Fibroblast of villous mesenchyme (primary cell): ENCODE measurements at regions not wholly inside any gene's neighbourhood (a gene's known extent, or its start where the extent isn't known, plus 50 kb on each side); places are given as distances from the start of the nearest gene placed in this dataset.

Source experiments
- DNase-seq: peaks from one replicate; pipeline ENCODE4 v3.0.0-alpha.2; 2010; ENCODE audit warnings: low read depth
- H3K4me3 ChIP-seq: 2 replicates; pipeline ENCODE4 v1.5.1; 2011; ENCODE audit warnings: low read depth, mild to moderate bottlenecking, low read length
- CTCF ChIP-seq: IDR thresholded peaks from 2 replicates; pipeline ENCODE4 v1.5.1; 2012; ENCODE audit warnings: low read depth, mild to moderate bottlenecking, low read length; ENCODE audit not compliant: insufficient read depth

- no peak for DNase-seq
- H3K4me3 ChIP-seq, result no peak overlapping the region
These were observed 190.4 kb upstream of the FAR2 start for GRCh38 chr12:28958553-28959195.

DNA sequence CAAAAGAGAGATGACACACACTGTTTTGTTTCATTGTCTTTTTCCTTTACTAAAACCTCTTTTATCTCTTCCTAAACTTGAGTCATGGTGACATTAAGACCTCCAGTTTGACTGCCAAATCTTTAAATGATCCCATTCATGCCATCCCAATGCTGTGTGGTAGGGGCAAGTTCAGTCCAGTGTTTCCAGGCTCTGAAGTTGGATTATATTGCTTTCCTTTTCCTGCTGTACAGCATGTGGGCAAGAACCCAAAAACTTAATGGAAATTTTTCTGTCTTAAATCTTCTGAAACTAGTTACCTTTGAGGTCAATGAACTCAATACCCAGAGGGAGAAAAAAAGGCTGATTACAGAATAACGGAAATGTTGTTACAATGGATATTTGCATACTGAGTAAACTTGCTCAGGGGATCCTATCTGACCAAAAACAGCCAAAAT lies 187.1 kb upstream of the FAR2 start:
- no peak for TF ChIP-seq CTCF

More at GRCh38 chr12:28958553-28959195, 190.4 kb upstream of the FAR2 start:
- no peak for TF ChIP-seq CTCF

DNA sequence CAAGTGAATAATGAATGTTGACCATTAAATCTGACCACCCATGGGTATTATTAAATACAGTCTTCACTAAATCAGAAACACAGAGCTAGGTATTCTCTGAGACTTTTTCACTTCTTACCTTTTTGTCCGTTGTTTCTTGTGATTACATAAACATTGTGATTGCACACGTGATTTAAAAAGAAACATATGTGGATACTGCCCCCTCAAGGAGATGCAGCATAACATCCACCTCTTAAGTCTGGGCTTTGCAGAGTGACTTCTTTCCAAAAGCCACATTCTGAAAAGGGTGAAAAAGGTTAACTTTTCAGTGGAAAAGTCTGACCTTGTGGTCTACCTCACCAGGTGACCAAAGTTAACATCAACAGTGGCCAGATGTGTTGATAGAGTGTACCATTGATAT lies 185.5 kb upstream of the FAR2 start:
- H3K4me3 ChIP-seq, result no peak overlapping the region
- peak; percentile 49 for TF ChIP-seq CTCF
- peak; percentile 50 for DNase-seq

More for the DNA sequence above, 187.1 kb upstream of the FAR2 start:
- peak; percentile 23 for DNase-seq
- H3K4me3 ChIP-seq, result no peak overlapping the region

GRCh38 chr12:28966046-28966780 lies 182.9 kb upstream of the FAR2 start:
- no peak for DNase-seq
- TF ChIP-seq CTCF, result no peak
- H3K4me3 ChIP-seq, result no peak overlapping the region

DNA sequence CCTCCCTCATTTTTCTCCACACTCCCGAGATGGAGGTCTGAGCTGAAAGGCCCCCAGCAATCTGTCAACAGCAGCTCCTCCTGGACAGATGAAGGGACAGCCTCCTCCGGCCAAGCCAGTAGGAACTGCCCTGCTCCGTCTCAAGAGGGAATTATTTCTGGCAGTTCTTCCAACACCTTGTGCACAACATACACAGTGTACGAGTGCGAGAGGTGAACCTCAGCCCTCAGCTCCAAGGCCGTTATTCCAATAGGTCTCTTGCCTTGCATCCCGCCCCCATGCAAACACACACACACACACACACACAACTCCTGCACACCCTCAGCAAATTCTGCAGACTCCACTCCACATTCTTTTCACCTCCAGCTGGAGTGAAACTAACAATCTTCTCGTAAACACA lies 181.7 kb upstream of the FAR2 start:
- no peak for TF ChIP-seq CTCF
- DNase-seq, result no peak
- no peak overlapping the region for H3K4me3 ChIP-seq

DNA sequence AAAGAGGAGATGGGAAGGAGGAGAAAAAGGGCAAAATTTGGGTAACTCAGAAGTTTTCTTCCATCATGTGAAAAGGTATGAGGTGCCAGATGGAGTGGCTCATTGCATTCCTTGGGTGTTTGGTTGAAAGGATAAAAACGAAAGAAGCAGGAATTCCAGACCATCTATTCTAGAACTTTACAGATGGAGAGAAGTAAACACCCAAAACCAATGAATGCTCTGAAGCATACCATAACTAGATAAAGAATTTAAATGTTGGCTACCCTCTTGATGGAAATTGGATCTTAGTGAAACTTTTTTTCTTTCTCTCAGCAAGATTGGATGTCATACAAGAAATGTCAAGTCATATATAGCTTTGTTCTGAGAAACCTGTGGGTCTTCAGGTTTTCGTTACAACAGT lies 175.6 kb upstream of the FAR2 start:
- TF ChIP-seq CTCF, result no peak
- no peak for DNase-seq
- H3K4me3 ChIP-seq, result no peak overlapping the region

DNA sequence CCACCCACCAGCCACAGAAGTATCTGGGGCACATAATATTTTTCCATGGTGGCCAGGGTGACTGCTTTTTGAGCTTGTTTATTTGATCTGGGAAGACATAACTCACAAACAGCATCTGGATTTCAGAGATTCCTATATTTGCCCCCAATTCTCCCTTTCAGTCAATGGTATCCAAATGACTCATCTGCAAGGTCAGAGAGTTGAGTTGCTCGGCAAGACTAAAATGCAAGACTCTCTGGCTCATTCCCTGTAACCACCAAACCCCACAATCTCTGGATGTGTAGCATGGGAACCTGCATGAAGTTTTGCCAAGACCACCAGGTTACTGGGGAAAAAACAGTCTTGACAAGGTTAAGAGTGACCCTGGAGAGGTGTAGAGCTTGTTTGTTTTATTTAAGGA lies 174.9 kb upstream of the FAR2 start:
- H3K4me3 ChIP-seq, result no peak overlapping the region
- no peak for TF ChIP-seq CTCF
- DNase-seq, result peak; percentile 25
